ENCODE measurements at regions not wholly inside any gene's neighbourhood (a gene's known extent, or its start where the extent isn't known, plus 50 kb on each side); places are given as distances from the start of the nearest gene placed in this dataset.

GRCh38 chr6:130672153-130672552, 155.1 kb upstream of the SMLR1 start:
- in situ Hi-C loops (cut with HindIII; ENCODE audit: low pct_unique_long_range_greater_than_20kb, low sequenced_read_pairs): no loop called here
- no peaks in the 10 kb centered on the region for H3K27me3 ChIP-seq (ENCODE audit: control insufficient read depth, insufficient read depth, low read length)
- intact Hi-C loops (cut with micrococcal nuclease; ENCODE audit: unreplicated experiment): no loop called here
- BruUV-seq (replicated peaks): no TSS peak
- ChIA-PET CTCF (no interaction called here), POLR2A (no interaction called here)
- no peak overlapping the region for H3K4me3 ChIP-seq (ENCODE audit: low read depth in 2 of 2, low read length in 2 of 2)
- ATAC-seq (no peak), DNase-seq (ENCODE audit: low read depth, low spot score) (no peak)
- TF ChIP-seq CTCF (IDR thresholded peaks at IDR 0.05) (no peak), SIN3A (IDR thresholded peaks at IDR 0.05; ENCODE audit: borderline replicate concordance, insufficient read depth, low read depth, low read length) (no peak), REST (IDR thresholded peaks at IDR 0.05; ENCODE audit: insufficient read depth in 1 of 2, low read depth in 2 of 2, low read length in 1 of 2) (no peak), POLR2AphosphoS5 (IDR thresholded peaks at IDR 0.05; ENCODE audit: low read depth, low read length) (no peak), TCF7L2 (IDR thresholded peaks at IDR 0.05; ENCODE audit: low read depth, low read length) (no peak)
- no peaks in the 10 kb centered on the region for H3K36me3 ChIP-seq (ENCODE audit: control insufficient read depth, insufficient read depth, low read length)
- no peaks in the 10 kb centered on the region for H3K9me3 ChIP-seq (ENCODE audit: control insufficient read depth, insufficient read depth, low read depth, low read length)
- no peak overlapping the region for H3K27ac ChIP-seq (ENCODE audit: low read length)
- no peaks in the 10 kb centered on the region for H3K4me1 ChIP-seq (ENCODE audit: control insufficient read depth, insufficient read depth, low read length)

GRCh38 chr6:130674604-130675003, 152.6 kb upstream of the SMLR1 start:
- TF ChIP-seq TCF7L2 (IDR thresholded peaks at IDR 0.05; ENCODE audit: low read depth, low read length) (no peak), REST (IDR thresholded peaks at IDR 0.05; ENCODE audit: insufficient read depth in 1 of 2, low read depth in 2 of 2, low read length in 1 of 2) (no peak), SIN3A (IDR thresholded peaks at IDR 0.05; ENCODE audit: borderline replicate concordance, insufficient read depth, low read depth, low read length) (no peak), CTCF (IDR thresholded peaks at IDR 0.05) (no peak), POLR2AphosphoS5 (IDR thresholded peaks at IDR 0.05; ENCODE audit: low read depth, low read length) (no peak)
- intact Hi-C loops (cut with micrococcal nuclease; ENCODE audit: unreplicated experiment): no loop called here

More at GRCh38 chr6:130674604-130675003, 152.6 kb upstream of the SMLR1 start:
- ATAC-seq (no peak), DNase-seq (ENCODE audit: low read depth, low spot score) (no peak)
- ChIA-PET CTCF (no interaction called here), POLR2A (no interaction called here)
- Histone ChIP-seq H3K4me1 (ENCODE audit: control insufficient read depth, insufficient read depth, low read length) (no peaks in the 10 kb centered on the region), H3K27me3 (ENCODE audit: control insufficient read depth, insufficient read depth, low read length) (no peaks in the 10 kb centered on the region), H3K4me3 (ENCODE audit: low read depth in 2 of 2, low read length in 2 of 2) (no peak overlapping the region), H3K36me3 (ENCODE audit: control insufficient read depth, insufficient read depth, low read length) (no peaks in the 10 kb centered on the region), H3K27ac (ENCODE audit: low read length) (no peak overlapping the region), H3K9me3 (ENCODE audit: control insufficient read depth, insufficient read depth, low read depth, low read length) (no peaks in the 10 kb centered on the region)
- BruUV-seq (replicated peaks): no TSS peak
- in situ Hi-C loops (cut with HindIII; ENCODE audit: low pct_unique_long_range_greater_than_20kb, low sequenced_read_pairs): no loop called here
